ENCODE measurements at regions not wholly inside any gene's neighbourhood (a gene's known extent, or its start where the extent isn't known, plus 50 kb on each side); places are given as distances from the start of the nearest gene placed in this dataset.
"Not testable (repeated sequence)": the region's sequence is repeated elsewhere in the genome, so short reads cannot be mapped to it uniquely, and the experiment has no call there.

GRCh38 chr3:173214576-173214975 lies 73.5 kb upstream of the SPATA16 start:
- no peak for DNase-seq

- no peak for DNase-seq
Measured at GRCh38 chr3:173199568-173199967, 58.5 kb upstream of the SPATA16 start.

GRCh38 chr3:173194868-173195267 lies 53.8 kb upstream of the SPATA16 start:
- not testable (repeated sequence) for DNase-seq

GRCh38 chr3:173191611-173192010 lies 50.6 kb upstream of the SPATA16 start:
- no peak for DNase-seq

Data from amniotic stem cell (primary cell).